ENCODE measurements at regions not wholly inside any gene's neighbourhood (a gene's known extent, or its start where the extent isn't known, plus 50 kb on each side); places are given as distances from the start of the nearest gene placed in this dataset.

- Histone ChIP-seq H3K4me3 (ENCODE audit: low read depth in 1 of 5, low read length in 5 of 5) (no peak overlapping the region), H3K9me3 (ENCODE audit: control insufficient read depth in 5 of 5, low read length in 5 of 5) (no peaks in the 10 kb centered on the region), H3K27me3 (ENCODE audit: control insufficient read depth in 5 of 5, insufficient read depth in 4 of 5, low read length in 5 of 5) (no peaks in the 10 kb centered on the region), H3K9ac (ENCODE audit: low read length in 5 of 5) (no peak overlapping the region), H3K27ac (ENCODE audit: low read depth, low read length) (no peak overlapping the region), H3K36me3 (ENCODE audit: control insufficient read depth in 5 of 5, insufficient read depth in 5 of 5, low read length in 5 of 5) (no peaks in the 10 kb centered on the region), H3K4me1 (ENCODE audit: control insufficient read depth in 5 of 5, insufficient read depth in 5 of 5, low read length in 5 of 5) (peaks cover 0 to 2% (median 0%) of the 10 kb centered on the region in 5 donors)
Measured at GRCh38 chr20:52841003-52841402, 131.2 kb upstream of the TSHZ2 start.

- no peaks in the 10 kb centered on the region for H3K27me3 ChIP-seq (ENCODE audit: control insufficient read depth in 5 of 5, insufficient read depth in 4 of 5, low read length in 5 of 5)
- no peaks in the 10 kb centered on the region for H3K36me3 ChIP-seq (ENCODE audit: control insufficient read depth in 5 of 5, insufficient read depth in 5 of 5, low read length in 5 of 5)
- no peak overlapping the region for H3K4me3 ChIP-seq (ENCODE audit: low read depth in 1 of 5, low read length in 5 of 5)
Measured at GRCh38 chr20:52840041-52840440, 132.1 kb upstream of the TSHZ2 start.

GRCh38 chr20:52838510-52839241 is 133.5 kb upstream of the TSHZ2 start:
- Histone ChIP-seq H3K9me3 (ENCODE audit: control insufficient read depth in 5 of 5, low read length in 5 of 5) (no peaks in the 10 kb centered on the region), H3K27me3 (ENCODE audit: control insufficient read depth in 5 of 5, insufficient read depth in 4 of 5, low read length in 5 of 5) (no peaks in the 10 kb centered on the region), H3K4me3 (ENCODE audit: low read depth in 1 of 5, low read length in 5 of 5) (no peak overlapping the region), H3K4me1 (ENCODE audit: control insufficient read depth in 5 of 5, insufficient read depth in 5 of 5, low read length in 5 of 5) (peaks cover 0 to 2% (median 0%) of the 10 kb centered on the region in 5 donors), H3K27ac (ENCODE audit: low read depth, low read length) (no peak overlapping the region), H3K9ac (ENCODE audit: low read length in 5 of 5) (no peak overlapping the region), H3K36me3 (ENCODE audit: control insufficient read depth in 5 of 5, insufficient read depth in 5 of 5, low read length in 5 of 5) (no peaks in the 10 kb centered on the region)

More at GRCh38 chr20:52840041-52840440, 132.1 kb upstream of the TSHZ2 start:
- Histone ChIP-seq H3K27ac (ENCODE audit: low read depth, low read length) (no peak overlapping the region), H3K9ac (ENCODE audit: low read length in 5 of 5) (no peak overlapping the region), H3K9me3 (ENCODE audit: control insufficient read depth in 5 of 5, low read length in 5 of 5) (no peaks in the 10 kb centered on the region), H3K4me1 (ENCODE audit: control insufficient read depth in 5 of 5, insufficient read depth in 5 of 5, low read length in 5 of 5) (peaks cover 0 to 2% (median 0%) of the 10 kb centered on the region in 5 donors)

GRCh38 chr20:52837378-52837777 is 134.8 kb upstream of the TSHZ2 start:
- Histone ChIP-seq H3K27me3 (ENCODE audit: control insufficient read depth in 5 of 5, insufficient read depth in 4 of 5, low read length in 5 of 5) (no peaks in the 10 kb centered on the region), H3K27ac (ENCODE audit: low read depth, low read length) (no peak overlapping the region), H3K4me3 (ENCODE audit: low read depth in 1 of 5, low read length in 5 of 5) (no peak overlapping the region), H3K9ac (ENCODE audit: low read length in 5 of 5) (no peak overlapping the region), H3K4me1 (ENCODE audit: control insufficient read depth in 5 of 5, insufficient read depth in 5 of 5, low read length in 5 of 5) (peaks cover 0 to 2% (median 0%) of the 10 kb centered on the region in 5 donors), H3K9me3 (ENCODE audit: control insufficient read depth in 5 of 5, low read length in 5 of 5) (no peaks in the 10 kb centered on the region), H3K36me3 (ENCODE audit: control insufficient read depth in 5 of 5, insufficient read depth in 5 of 5, low read length in 5 of 5) (no peaks in the 10 kb centered on the region)

GRCh38 chr20:52833901-52834300 is 138.3 kb upstream of the TSHZ2 start:
- Histone ChIP-seq H3K4me1 (ENCODE audit: control insufficient read depth in 5 of 5, insufficient read depth in 5 of 5, low read length in 5 of 5) (no peaks in the 10 kb centered on the region), H3K9me3 (ENCODE audit: control insufficient read depth in 5 of 5, low read length in 5 of 5) (peaks cover 5 to 11% (median 7%) of the 10 kb centered on the region in 5 donors), H3K4me3 (ENCODE audit: low read depth in 1 of 5, low read length in 5 of 5) (no peak overlapping the region), H3K27me3 (ENCODE audit: control insufficient read depth in 5 of 5, insufficient read depth in 4 of 5, low read length in 5 of 5) (no peaks in the 10 kb centered on the region), H3K9ac (ENCODE audit: low read length in 5 of 5) (no peak overlapping the region), H3K27ac (ENCODE audit: low read depth, low read length) (no peak overlapping the region), H3K36me3 (ENCODE audit: control insufficient read depth in 5 of 5, insufficient read depth in 5 of 5, low read length in 5 of 5) (no peaks in the 10 kb centered on the region)

- H3K27me3 ChIP-seq (ENCODE audit: control insufficient read depth in 5 of 5, insufficient read depth in 4 of 5, low read length in 5 of 5), result no peaks in the 10 kb centered on the region
- no peaks in the 10 kb centered on the region for H3K36me3 ChIP-seq (ENCODE audit: control insufficient read depth in 5 of 5, insufficient read depth in 5 of 5, low read length in 5 of 5)
- H3K4me3 ChIP-seq (ENCODE audit: low read depth in 1 of 5, low read length in 5 of 5), result no peak overlapping the region
- peaks cover 5 to 11% (median 7%) of the 10 kb centered on the region in 5 donors for H3K9me3 ChIP-seq (ENCODE audit: control insufficient read depth in 5 of 5, low read length in 5 of 5)
- no peaks in the 10 kb centered on the region for H3K4me1 ChIP-seq (ENCODE audit: control insufficient read depth in 5 of 5, insufficient read depth in 5 of 5, low read length in 5 of 5)
- H3K27ac ChIP-seq (ENCODE audit: low read depth, low read length), result no peak overlapping the region
- no peak overlapping the region for H3K9ac ChIP-seq (ENCODE audit: low read length in 5 of 5)
Measured at GRCh38 chr20:52832151-52832774, 139.9 kb upstream of the TSHZ2 start.

GRCh38 chr20:52830598-52830997 is 141.6 kb upstream of the TSHZ2 start:
- Histone ChIP-seq H3K27me3 (ENCODE audit: control insufficient read depth in 5 of 5, insufficient read depth in 4 of 5, low read length in 5 of 5) (no peaks in the 10 kb centered on the region), H3K9me3 (ENCODE audit: control insufficient read depth in 5 of 5, low read length in 5 of 5) (peaks cover 5 to 15% (median 8%) of the 10 kb centered on the region in 5 donors), H3K4me3 (ENCODE audit: low read depth in 1 of 5, low read length in 5 of 5) (no peak overlapping the region), H3K36me3 (ENCODE audit: control insufficient read depth in 5 of 5, insufficient read depth in 5 of 5, low read length in 5 of 5) (no peaks in the 10 kb centered on the region), H3K27ac (ENCODE audit: low read depth, low read length) (no peak overlapping the region), H3K9ac (ENCODE audit: low read length in 5 of 5) (no peak overlapping the region), H3K4me1 (ENCODE audit: control insufficient read depth in 5 of 5, insufficient read depth in 5 of 5, low read length in 5 of 5) (no peaks in the 10 kb centered on the region)

- Histone ChIP-seq H3K27me3 (ENCODE audit: control insufficient read depth in 5 of 5, insufficient read depth in 4 of 5, low read length in 5 of 5) (no peaks in the 10 kb centered on the region), H3K9ac (ENCODE audit: low read length in 5 of 5) (no peak overlapping the region), H3K4me3 (ENCODE audit: low read depth in 1 of 5, low read length in 5 of 5) (no peak overlapping the region), H3K27ac (ENCODE audit: low read depth, low read length) (no peak overlapping the region), H3K9me3 (ENCODE audit: control insufficient read depth in 5 of 5, low read length in 5 of 5) (peaks cover 5 to 15% (median 8%) of the 10 kb centered on the region in 5 donors), H3K4me1 (ENCODE audit: control insufficient read depth in 5 of 5, insufficient read depth in 5 of 5, low read length in 5 of 5) (no peaks in the 10 kb centered on the region), H3K36me3 (ENCODE audit: control insufficient read depth in 5 of 5, insufficient read depth in 5 of 5, low read length in 5 of 5) (no peaks in the 10 kb centered on the region)
Measured at GRCh38 chr20:52829111-52829510, 143.0 kb upstream of the TSHZ2 start.

GRCh38 chr20:52828199-52828598 is 144.0 kb upstream of the TSHZ2 start:
- Histone ChIP-seq H3K27ac (ENCODE audit: low read depth, low read length) (no peak overlapping the region), H3K27me3 (ENCODE audit: control insufficient read depth in 5 of 5, insufficient read depth in 4 of 5, low read length in 5 of 5) (no peaks in the 10 kb centered on the region), H3K9me3 (ENCODE audit: control insufficient read depth in 5 of 5, low read length in 5 of 5) (peaks cover 5 to 15% (median 8%) of the 10 kb centered on the region in 5 donors), H3K4me3 (ENCODE audit: low read depth in 1 of 5, low read length in 5 of 5) (no peak overlapping the region), H3K9ac (ENCODE audit: low read length in 5 of 5) (no peak overlapping the region), H3K4me1 (ENCODE audit: control insufficient read depth in 5 of 5, insufficient read depth in 5 of 5, low read length in 5 of 5) (no peaks in the 10 kb centered on the region), H3K36me3 (ENCODE audit: control insufficient read depth in 5 of 5, insufficient read depth in 5 of 5, low read length in 5 of 5) (no peaks in the 10 kb centered on the region)

GRCh38 chr20:52826722-52827121 is 145.4 kb upstream of the TSHZ2 start:
- Histone ChIP-seq H3K27me3 (ENCODE audit: control insufficient read depth in 5 of 5, insufficient read depth in 4 of 5, low read length in 5 of 5) (no peaks in the 10 kb centered on the region), H3K4me1 (ENCODE audit: control insufficient read depth in 5 of 5, insufficient read depth in 5 of 5, low read length in 5 of 5) (no peaks in the 10 kb centered on the region), H3K27ac (ENCODE audit: low read depth, low read length) (no peak overlapping the region), H3K4me3 (ENCODE audit: low read depth in 1 of 5, low read length in 5 of 5) (no peak overlapping the region), H3K36me3 (ENCODE audit: control insufficient read depth in 5 of 5, insufficient read depth in 5 of 5, low read length in 5 of 5) (no peaks in the 10 kb centered on the region), H3K9ac (ENCODE audit: low read length in 5 of 5) (no peak overlapping the region), H3K9me3 (ENCODE audit: control insufficient read depth in 5 of 5, low read length in 5 of 5) (peaks cover 5 to 15% (median 8%) of the 10 kb centered on the region in 5 donors)

Data from subcutaneous abdominal adipose tissue (tissue), 5 donors.